GM12873 (cell line): ENCODE measurements at regions not wholly inside any gene's neighbourhood (a gene's known extent, or its start where the extent isn't known, plus 50 kb on each side); places are given as distances from the start of the nearest gene placed in this dataset.

Experiments
- TF ChIP-seq, protein P1 (sequence below): IDR thresholded peaks from 2 replicates; pipeline ENCODE4 v1.5.1; 2012; ENCODE audit warnings: low read depth, mild to moderate bottlenecking, moderate library complexity, low read length, control low read depth; ENCODE audit not compliant: insufficient read depth; ENCODE audit errors: missing control alignments

DNA sequence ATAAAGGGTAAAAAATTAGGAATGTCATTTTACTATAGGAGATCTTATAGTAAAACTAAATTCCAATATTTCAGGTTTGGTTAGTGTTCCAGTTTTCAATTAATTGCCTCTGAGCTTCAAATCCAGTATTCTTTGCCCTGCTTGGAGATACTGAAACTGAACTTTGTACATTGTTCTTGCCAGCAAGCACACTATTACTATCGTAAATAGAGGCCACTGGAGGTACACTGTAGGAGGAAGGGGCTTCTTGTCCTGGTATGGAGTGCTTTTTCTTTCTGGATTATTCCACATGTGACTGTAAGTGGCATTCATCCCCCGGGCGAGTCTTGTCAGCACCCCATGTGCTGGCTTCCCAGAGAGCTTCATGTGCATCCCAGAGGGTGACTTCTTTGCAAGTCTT, 234.7 kb upstream of the PTPRZ1 start:
- TF ChIP-seq, protein P1, sequence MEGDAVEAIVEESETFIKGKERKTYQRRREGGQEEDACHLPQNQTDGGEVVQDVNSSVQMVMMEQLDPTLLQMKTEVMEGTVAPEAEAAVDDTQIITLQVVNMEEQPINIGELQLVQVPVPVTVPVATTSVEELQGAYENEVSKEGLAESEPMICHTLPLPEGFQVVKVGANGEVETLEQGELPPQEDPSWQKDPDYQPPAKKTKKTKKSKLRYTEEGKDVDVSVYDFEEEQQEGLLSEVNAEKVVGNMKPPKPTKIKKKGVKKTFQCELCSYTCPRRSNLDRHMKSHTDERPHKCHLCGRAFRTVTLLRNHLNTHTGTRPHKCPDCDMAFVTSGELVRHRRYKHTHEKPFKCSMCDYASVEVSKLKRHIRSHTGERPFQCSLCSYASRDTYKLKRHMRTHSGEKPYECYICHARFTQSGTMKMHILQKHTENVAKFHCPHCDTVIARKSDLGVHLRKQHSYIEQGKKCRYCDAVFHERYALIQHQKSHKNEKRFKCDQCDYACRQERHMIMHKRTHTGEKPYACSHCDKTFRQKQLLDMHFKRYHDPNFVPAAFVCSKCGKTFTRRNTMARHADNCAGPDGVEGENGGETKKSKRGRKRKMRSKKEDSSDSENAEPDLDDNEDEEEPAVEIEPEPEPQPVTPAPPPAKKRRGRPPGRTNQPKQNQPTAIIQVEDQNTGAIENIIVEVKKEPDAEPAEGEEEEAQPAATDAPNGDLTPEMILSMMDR, result no peak

- TF ChIP-seq, protein P1, result no peak
These were observed 238.2 kb upstream of the FAM3C start for GRCh38 chr7:121634356-121634755.

- TF ChIP-seq, protein P1, result no peak
These were observed 237.1 kb upstream of the FAM3C start for GRCh38 chr7:121633186-121633585.

GRCh38 chr7:121624958-121625357, 228.8 kb upstream of the FAM3C start:
- TF ChIP-seq, protein P1, result no peak

- TF ChIP-seq, protein P1, result no peak
These were observed 227.2 kb upstream of the FAM3C start for GRCh38 chr7:121623130-121623872.

- TF ChIP-seq, protein P1, result no peak
These were observed 225.8 kb upstream of the FAM3C start for GRCh38 chr7:121621937-121622336.

DNA sequence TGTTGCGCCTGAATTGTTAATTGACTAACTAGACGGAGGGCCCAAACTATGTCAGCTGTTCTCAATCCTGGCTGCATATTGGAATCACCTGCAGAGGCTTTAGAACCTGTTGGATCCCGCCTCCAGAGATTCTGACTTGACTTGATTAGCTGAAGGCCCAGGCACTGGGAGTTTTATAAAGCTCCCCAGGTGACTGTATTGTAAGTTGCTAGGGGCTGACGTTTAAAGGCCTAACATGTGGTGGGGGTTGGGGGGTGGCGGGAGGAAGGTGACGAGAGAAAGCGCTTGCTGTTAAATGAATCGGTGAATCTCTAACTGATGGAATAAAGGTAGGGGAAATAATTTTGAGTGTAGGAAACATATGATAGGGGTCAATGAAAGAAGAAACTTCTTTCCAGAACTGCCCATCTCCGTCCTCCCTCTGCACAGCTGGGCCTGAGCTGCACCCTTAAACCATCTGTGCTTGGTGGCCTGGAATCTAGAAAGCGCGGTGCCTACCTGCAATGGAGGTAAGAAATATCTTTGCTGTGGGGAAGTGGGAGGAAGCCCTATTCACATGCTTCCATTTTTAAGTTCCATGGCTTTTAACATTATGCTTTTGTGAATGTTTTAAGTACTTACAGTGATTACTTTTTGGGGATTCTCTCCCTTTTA, 225.0 kb upstream of the FAM3C start:
- TF ChIP-seq, protein P1, result no peak
